ENCODE measurements at regions not wholly inside any gene's neighbourhood (a gene's known extent, or its start where the extent isn't known, plus 50 kb on each side); places are given as distances from the start of the nearest gene placed in this dataset.

DNA sequence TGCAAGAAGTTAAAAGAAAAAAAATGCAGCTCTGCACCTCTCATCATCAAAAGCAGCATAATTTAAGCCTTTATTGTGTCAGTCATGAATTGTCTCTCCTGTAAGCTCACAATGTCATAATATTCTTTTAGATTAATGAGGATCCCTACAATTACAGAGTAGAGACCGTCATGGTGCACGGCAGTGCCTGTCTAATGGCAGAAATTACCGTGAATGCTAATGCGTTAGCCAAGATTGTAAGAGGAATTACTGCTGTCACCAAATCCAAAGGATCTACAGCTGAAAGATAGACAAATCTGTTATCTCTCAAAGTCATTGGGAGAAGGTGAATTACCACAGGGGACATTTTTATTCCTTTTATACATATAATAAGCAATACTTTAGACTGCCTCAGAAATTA, 631.6 kb upstream of the NRSN1 start:
- TF ChIP-seq, protein P1, sequence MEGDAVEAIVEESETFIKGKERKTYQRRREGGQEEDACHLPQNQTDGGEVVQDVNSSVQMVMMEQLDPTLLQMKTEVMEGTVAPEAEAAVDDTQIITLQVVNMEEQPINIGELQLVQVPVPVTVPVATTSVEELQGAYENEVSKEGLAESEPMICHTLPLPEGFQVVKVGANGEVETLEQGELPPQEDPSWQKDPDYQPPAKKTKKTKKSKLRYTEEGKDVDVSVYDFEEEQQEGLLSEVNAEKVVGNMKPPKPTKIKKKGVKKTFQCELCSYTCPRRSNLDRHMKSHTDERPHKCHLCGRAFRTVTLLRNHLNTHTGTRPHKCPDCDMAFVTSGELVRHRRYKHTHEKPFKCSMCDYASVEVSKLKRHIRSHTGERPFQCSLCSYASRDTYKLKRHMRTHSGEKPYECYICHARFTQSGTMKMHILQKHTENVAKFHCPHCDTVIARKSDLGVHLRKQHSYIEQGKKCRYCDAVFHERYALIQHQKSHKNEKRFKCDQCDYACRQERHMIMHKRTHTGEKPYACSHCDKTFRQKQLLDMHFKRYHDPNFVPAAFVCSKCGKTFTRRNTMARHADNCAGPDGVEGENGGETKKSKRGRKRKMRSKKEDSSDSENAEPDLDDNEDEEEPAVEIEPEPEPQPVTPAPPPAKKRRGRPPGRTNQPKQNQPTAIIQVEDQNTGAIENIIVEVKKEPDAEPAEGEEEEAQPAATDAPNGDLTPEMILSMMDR (IDR thresholded peaks at IDR 0.05; ENCODE audit: borderline replicate concordance, extremely low read depth, low read length, poor library complexity, severe bottlenecking): no peak
- no peak for TF ChIP-seq EZH2 (IDR thresholded peaks at IDR 0.05; ENCODE audit: borderline replicate concordance, low read depth, low read length, severe bottlenecking)

Measured in DND-41 (cell line).